Colonic mucosa (tissue), 4 donors: ENCODE measurements at regions not wholly inside any gene's neighbourhood (a gene's known extent, or its start where the extent isn't known, plus 50 kb on each side); places are given as distances from the start of the nearest gene placed in this dataset.

Source experiments
- DNase-seq: peaks from one replicate; pipeline ENCODE4 v3.0.0-alpha.2; 2020
- H3K27ac ChIP-seq: fragments of 200-600 bp; one replicate; pipeline ENCODE4 v1.8.0; 2021
- H3K27me3 ChIP-seq: fragments of 200-600 bp; one replicate; pipeline ENCODE4 v1.8.0; 2021
- H3K36me3 ChIP-seq: fragments of 200-600 bp; one replicate; pipeline ENCODE4 v1.8.0; 2021
- H3K4me1 ChIP-seq: fragments of 200-600 bp; one replicate; pipeline ENCODE4 v1.8.0; 2021; ENCODE audit warnings: mild to moderate bottlenecking
- H3K4me3 ChIP-seq: fragments of 200-600 bp; one replicate; pipeline ENCODE4 v1.8.0; 2021
- H3K9ac ChIP-seq, 2 donors: one replicate each; pipeline ENCODE4 v1.7.0; 2013; ENCODE audit warnings: control low read depth in 2 of 2, low read depth in 2 of 2, low read length in 2 of 2
- H3K9me3 ChIP-seq: fragments of 200-600 bp; one replicate; pipeline ENCODE4 v1.8.0; 2021
- CTCF ChIP-seq: fragments of 200-600 bp; IDR thresholded peaks from one replicate; pipeline ENCODE4 v1.8.0; 2022; ENCODE audit warnings: antibody characterized with exemption, mild to moderate bottlenecking
- intact Hi-C: fragments of 100-400 bp; cut with DNase I; formaldehyde crosslinking; loops from one replicate; pipeline ENCODE4 v1.14.1; 2022
- donor health status: healthy.
- donor health status: DM: no; HTN: no; CAD: no.
- donor health status: DM: no; HTN: no; CAD: no.

- no peak for TF ChIP-seq CTCF
- Histone ChIP-seq H3K27me3 (no peaks in the 10 kb centered on the region), H3K9me3 (no peaks in the 10 kb centered on the region), H3K4me1 (no peaks in the 10 kb centered on the region), H3K36me3 (no peaks in the 10 kb centered on the region), H3K27ac (no peak overlapping the region), H3K4me3 (no peak overlapping the region), H3K9ac (no peak overlapping the region)
- intact Hi-C loops = no loop called here
- DNase-seq = no peak
These were observed 344.9 kb upstream of the MKI67 start for GRCh38 chr10:128471151-128471550.

- Histone ChIP-seq H3K4me3 (no peak overlapping the region), H3K4me1 (no peaks in the 10 kb centered on the region), H3K9me3 (no peaks in the 10 kb centered on the region), H3K27me3 (no peaks in the 10 kb centered on the region), H3K9ac (no peak overlapping the region), H3K36me3 (no peaks in the 10 kb centered on the region), H3K27ac (no peak overlapping the region)
- intact Hi-C loops = no loop called here
- DNase-seq = no peak
- TF ChIP-seq CTCF = no peak
These were observed 346.0 kb upstream of the MKI67 start for GRCh38 chr10:128472196-128472595.

GRCh38 chr10:128473396-128473795, 347.2 kb upstream of the MKI67 start:
- intact Hi-C loops = no loop called here
- Histone ChIP-seq H3K9ac (no peak overlapping the region), H3K9me3 (no peaks in the 10 kb centered on the region), H3K27me3 (no peaks in the 10 kb centered on the region), H3K4me3 (no peak overlapping the region), H3K36me3 (no peaks in the 10 kb centered on the region), H3K4me1 (no peaks in the 10 kb centered on the region), H3K27ac (no peak overlapping the region)
- no peak for TF ChIP-seq CTCF
- no peak for DNase-seq

GRCh38 chr10:128473911-128474310, 347.7 kb upstream of the MKI67 start:
- TF ChIP-seq CTCF = no peak
- Histone ChIP-seq H3K4me1 (no peaks in the 10 kb centered on the region), H3K9me3 (no peaks in the 10 kb centered on the region), H3K27me3 (no peaks in the 10 kb centered on the region), H3K27ac (no peak overlapping the region), H3K9ac (no peak overlapping the region), H3K36me3 (no peaks in the 10 kb centered on the region), H3K4me3 (no peak overlapping the region)
- no peak for DNase-seq
- intact Hi-C loops = no loop called here

- H3K4me1 ChIP-seq = no peaks in the 10 kb centered on the region
- intact Hi-C loops = no loop called here
- TF ChIP-seq CTCF = no peak
These were observed 348.3 kb upstream of the MKI67 start for GRCh38 chr10:128474571-128474970.

More at GRCh38 chr10:128474571-128474970, 348.3 kb upstream of the MKI67 start:
- no peaks in the 10 kb centered on the region for H3K9me3 ChIP-seq
- no peak overlapping the region for H3K27ac ChIP-seq
- no peaks in the 10 kb centered on the region for H3K27me3 ChIP-seq
- H3K4me3 ChIP-seq = no peak overlapping the region
- no peak overlapping the region for H3K9ac ChIP-seq
- DNase-seq = no peak
- H3K36me3 ChIP-seq = no peaks in the 10 kb centered on the region
